Muscle layer of duodenum (tissue), 2 donors: ENCODE measurements at regions not wholly inside any gene's neighbourhood (a gene's known extent, or its start where the extent isn't known, plus 50 kb on each side); places are given as distances from the start of the nearest gene placed in this dataset.

Source experiments
- H3K27ac ChIP-seq: one replicate; pipeline ENCODE4 v1.7.0; 2013; ENCODE audit warnings: mild to moderate bottlenecking, low read length
- H3K27me3 ChIP-seq: one replicate; pipeline ENCODE4 v1.7.0; 2013; ENCODE audit warnings: low read depth, mild to moderate bottlenecking, control low read depth, low read length
- H3K36me3 ChIP-seq, 2 donors: one replicate each; pipeline ENCODE4 v1.7.0; 2013; ENCODE audit warnings: low read length in 2 of 2, control low read depth in 1 of 2, mild to moderate bottlenecking in 1 of 2; ENCODE audit not compliant: insufficient read depth in 2 of 2, control insufficient read depth in 1 of 2
- H3K4me1 ChIP-seq, 2 donors: one replicate each; pipeline ENCODE4 v1.7.0; 2013; ENCODE audit warnings: low read length in 2 of 2, mild to moderate bottlenecking in 2 of 2, control low read depth in 1 of 2, moderate library complexity in 1 of 2; ENCODE audit not compliant: insufficient read depth in 2 of 2, control insufficient read depth in 1 of 2
- H3K4me3 ChIP-seq, 2 donors: one replicate each; pipeline ENCODE4 v1.7.0; 2013; ENCODE audit warnings: low read length in 2 of 2, low read depth in 1 of 2, mild to moderate bottlenecking in 1 of 2
- H3K9me3 ChIP-seq, 2 donors: one replicate each; pipeline ENCODE4 v1.7.0; 2013; ENCODE audit warnings: low read length in 2 of 2, control low read depth in 1 of 2, mild to moderate bottlenecking in 1 of 2; ENCODE audit not compliant: control insufficient read depth in 1 of 2
- donor health status: healthy.

GRCh38 chr6:23195487-23195886 is 626.1 kb downstream of the HDGFL1 start:
- H3K27me3 ChIP-seq = no peaks in the 10 kb centered on the region
- H3K36me3 ChIP-seq = no peaks in the 10 kb centered on the region
- no peaks in the 10 kb centered on the region for H3K4me1 ChIP-seq
- H3K9me3 ChIP-seq = no peaks in the 10 kb centered on the region
- H3K4me3 ChIP-seq = no peak overlapping the region
- H3K27ac ChIP-seq = no peak overlapping the region

- Histone ChIP-seq H3K36me3 (no peaks in the 10 kb centered on the region), H3K9me3 (no peaks in the 10 kb centered on the region), H3K27me3 (no peaks in the 10 kb centered on the region), H3K27ac (no peak overlapping the region), H3K4me1 (no peaks in the 10 kb centered on the region), H3K4me3 (no peak overlapping the region)
These were observed 630.2 kb downstream of the HDGFL1 start for GRCh38 chr6:23199541-23199940.

GRCh38 chr6:23200946-23201345 is 631.6 kb downstream of the HDGFL1 start:
- H3K36me3 ChIP-seq = no peaks in the 10 kb centered on the region
- H3K4me3 ChIP-seq = no peak overlapping the region
- no peaks in the 10 kb centered on the region for H3K4me1 ChIP-seq
- no peak overlapping the region for H3K27ac ChIP-seq
- no peaks in the 10 kb centered on the region for H3K27me3 ChIP-seq
- H3K9me3 ChIP-seq = no peaks in the 10 kb centered on the region

GRCh38 chr6:23202207-23202606 is 632.8 kb downstream of the HDGFL1 start:
- Histone ChIP-seq H3K27ac (no peak overlapping the region), H3K27me3 (no peaks in the 10 kb centered on the region), H3K4me1 (no peaks in the 10 kb centered on the region), H3K36me3 (no peaks in the 10 kb centered on the region), H3K9me3 (no peaks in the 10 kb centered on the region), H3K4me3 (no peak overlapping the region)

- Histone ChIP-seq H3K9me3 (peaks cover 0 to 9% of the 10 kb centered on the region in 2 donors), H3K27me3 (no peaks in the 10 kb centered on the region), H3K36me3 (no peaks in the 10 kb centered on the region), H3K4me1 (no peaks in the 10 kb centered on the region), H3K4me3 (no peak overlapping the region), H3K27ac (no peak overlapping the region)
These were observed 643.0 kb downstream of the HDGFL1 start for GRCh38 chr6:23212398-23212797.

- H3K36me3 ChIP-seq = no peaks in the 10 kb centered on the region
- H3K4me1 ChIP-seq = no peaks in the 10 kb centered on the region
- H3K27ac ChIP-seq = no peak overlapping the region
- H3K9me3 ChIP-seq = peaks cover 0 to 2% of the 10 kb centered on the region in 2 donors
- H3K27me3 ChIP-seq = no peaks in the 10 kb centered on the region
- H3K4me3 ChIP-seq = no peak overlapping the region
These were observed 643.8 kb downstream of the HDGFL1 start for GRCh38 chr6:23213193-23213592.

GRCh38 chr6:23213651-23214050 is 644.3 kb downstream of the HDGFL1 start:
- Histone ChIP-seq H3K4me3 (no peak overlapping the region), H3K4me1 (no peaks in the 10 kb centered on the region), H3K36me3 (no peaks in the 10 kb centered on the region), H3K27me3 (no peaks in the 10 kb centered on the region), H3K27ac (no peak overlapping the region), H3K9me3 (no peaks in the 10 kb centered on the region)

- Histone ChIP-seq H3K36me3 (no peaks in the 10 kb centered on the region), H3K27me3 (no peaks in the 10 kb centered on the region), H3K4me3 (no peak overlapping the region), H3K27ac (no peak overlapping the region), H3K4me1 (no peaks in the 10 kb centered on the region), H3K9me3 (peaks cover 0 to 4% of the 10 kb centered on the region in 2 donors)
These were observed 649.4 kb downstream of the HDGFL1 start for GRCh38 chr6:23218751-23219150.

- Histone ChIP-seq H3K27ac (no peak overlapping the region), H3K4me3 (no peak overlapping the region), H3K4me1 (no peaks in the 10 kb centered on the region), H3K9me3 (peaks cover 0 to 4% of the 10 kb centered on the region in 2 donors), H3K27me3 (no peaks in the 10 kb centered on the region), H3K36me3 (no peaks in the 10 kb centered on the region)
These were observed 653.4 kb downstream of the HDGFL1 start for GRCh38 chr6:23222724-23223123.

GRCh38 chr6:23224540-23224939 is 655.2 kb downstream of the HDGFL1 start:
- Histone ChIP-seq H3K27ac (no peak overlapping the region), H3K36me3 (no peaks in the 10 kb centered on the region), H3K9me3 (peaks cover 0 to 4% of the 10 kb centered on the region in 2 donors), H3K4me3 (no peak overlapping the region), H3K27me3 (no peaks in the 10 kb centered on the region), H3K4me1 (no peaks in the 10 kb centered on the region)

GRCh38 chr6:23228439-23229024 is 659.2 kb downstream of the HDGFL1 start:
- H3K27me3 ChIP-seq = no peaks in the 10 kb centered on the region
- no peak overlapping the region for H3K4me3 ChIP-seq
- H3K4me1 ChIP-seq = no peaks in the 10 kb centered on the region
- H3K27ac ChIP-seq = no peak overlapping the region
- no peaks in the 10 kb centered on the region for H3K36me3 ChIP-seq
- no peaks in the 10 kb centered on the region for H3K9me3 ChIP-seq

GRCh38 chr6:23243854-23244253 is 674.5 kb downstream of the HDGFL1 start:
- no peaks in the 10 kb centered on the region for H3K4me1 ChIP-seq
- no peak overlapping the region for H3K27ac ChIP-seq

More at GRCh38 chr6:23243854-23244253, 674.5 kb downstream of the HDGFL1 start:
- no peak overlapping the region for H3K4me3 ChIP-seq
- H3K9me3 ChIP-seq = no peaks in the 10 kb centered on the region
- H3K27me3 ChIP-seq = no peaks in the 10 kb centered on the region
- no peaks in the 10 kb centered on the region for H3K36me3 ChIP-seq
